ENCODE measurements at regions not wholly inside any gene's neighbourhood (a gene's known extent, or its start where the extent isn't known, plus 50 kb on each side); places are given as distances from the start of the nearest gene placed in this dataset.
"Not testable (repeated sequence)": the region's sequence is repeated elsewhere in the genome, so short reads cannot be mapped to it uniquely, and the experiment has no call there.

DNA sequence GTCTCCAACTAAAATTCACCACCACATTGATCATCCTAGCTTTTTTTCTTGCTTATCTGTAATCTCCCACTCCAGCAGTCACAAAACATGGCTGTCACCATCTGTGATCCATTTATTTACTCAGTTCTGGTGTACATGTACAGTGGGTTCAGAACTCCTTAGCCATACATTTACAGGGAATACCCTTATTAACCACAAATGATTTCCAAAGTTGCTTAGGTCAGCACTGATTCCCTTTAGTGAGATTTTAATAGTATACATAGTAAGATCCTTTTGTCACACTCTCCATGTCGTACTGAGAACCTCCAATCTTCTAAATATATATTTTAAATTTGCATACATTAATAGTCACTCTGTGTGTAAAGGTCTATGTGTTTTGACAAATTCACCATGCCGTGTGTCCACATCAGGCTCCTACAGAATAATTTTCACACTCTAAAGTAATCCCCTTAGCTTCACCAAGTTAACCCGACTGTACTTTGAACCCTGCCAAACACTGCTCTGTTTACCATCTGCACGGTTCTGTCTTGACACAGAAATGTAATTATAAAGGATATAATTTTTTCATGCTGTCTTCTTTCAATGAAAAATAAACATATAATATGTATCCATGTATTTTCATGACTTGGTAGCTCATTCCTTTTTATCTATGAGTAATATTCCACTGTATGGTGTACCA lies 473.6 kb upstream of the ZP4 start:
- no peak for DNase-seq (ENCODE audit: low spot score)

- no peak for DNase-seq (ENCODE audit: low spot score)
These were observed 469.8 kb upstream of the ZP4 start for GRCh38 chr1:238360474-238360873.

DNA sequence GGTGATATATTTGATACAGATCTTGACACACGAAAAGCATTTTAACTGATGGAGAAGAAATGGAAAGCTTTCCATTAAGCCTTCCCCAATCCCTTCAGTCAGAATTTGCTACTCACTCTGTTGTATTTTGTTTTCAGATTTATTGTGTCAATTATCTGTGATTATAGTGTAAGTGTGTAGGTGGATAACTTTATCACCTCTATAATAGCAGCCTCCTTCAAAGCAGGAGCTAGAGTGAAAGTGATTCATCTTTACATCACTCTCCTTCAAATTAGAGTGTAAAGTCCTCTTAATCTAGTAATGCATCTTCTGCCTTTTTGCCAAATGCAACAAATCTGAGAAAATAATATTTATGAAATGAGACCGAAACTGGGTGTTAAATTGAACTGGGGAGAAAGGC lies 459.7 kb upstream of the ZP4 start:
- DNase-seq (ENCODE audit: low spot score), result no peak

- no peak for DNase-seq (ENCODE audit: low spot score)
These were observed 455.6 kb upstream of the ZP4 start for GRCh38 chr1:238346340-238346739.

DNA sequence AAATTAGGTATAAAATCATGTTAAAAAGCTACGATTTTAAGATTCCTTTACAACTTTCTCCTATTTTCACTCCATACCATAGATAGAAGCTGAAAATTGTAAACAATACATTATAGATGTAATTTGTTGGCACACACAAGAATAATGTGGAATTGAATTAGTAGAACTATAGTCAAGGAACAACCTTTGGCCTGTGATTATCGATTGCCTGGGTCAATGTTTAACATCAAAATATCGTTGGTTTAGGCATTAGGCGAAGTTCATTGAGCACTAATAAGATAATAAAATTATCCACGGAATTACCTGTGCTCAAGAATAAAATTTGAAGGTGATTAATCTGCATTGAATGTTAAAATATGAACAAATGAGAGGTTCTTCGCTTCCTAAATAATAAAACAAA lies 455.1 kb upstream of the ZP4 start:
- DNase-seq (ENCODE audit: low spot score), result no peak

GRCh38 chr1:238343852-238344251 lies 453.1 kb upstream of the ZP4 start:
- no peak for DNase-seq (ENCODE audit: low spot score)

DNA sequence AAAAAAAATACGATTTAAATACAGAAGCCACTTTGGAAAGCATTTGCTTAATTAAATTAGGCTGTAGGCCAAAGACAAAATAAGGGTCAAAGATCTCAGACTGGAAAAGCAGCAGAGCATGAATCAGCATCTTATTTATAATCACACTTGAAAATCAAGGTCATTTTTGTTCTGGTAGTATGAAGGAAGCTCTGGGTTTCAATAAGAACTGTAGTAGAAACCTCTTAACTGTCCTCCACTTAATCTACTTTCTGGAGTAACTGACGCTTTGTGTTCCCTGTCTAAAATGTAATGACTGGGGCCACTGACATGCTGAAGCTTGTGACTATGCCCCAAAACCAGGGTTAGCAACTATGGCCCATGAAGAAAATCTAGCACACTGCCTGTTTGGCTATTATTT lies 450.7 kb upstream of the ZP4 start:
- no peak for DNase-seq (ENCODE audit: low spot score)

DNA sequence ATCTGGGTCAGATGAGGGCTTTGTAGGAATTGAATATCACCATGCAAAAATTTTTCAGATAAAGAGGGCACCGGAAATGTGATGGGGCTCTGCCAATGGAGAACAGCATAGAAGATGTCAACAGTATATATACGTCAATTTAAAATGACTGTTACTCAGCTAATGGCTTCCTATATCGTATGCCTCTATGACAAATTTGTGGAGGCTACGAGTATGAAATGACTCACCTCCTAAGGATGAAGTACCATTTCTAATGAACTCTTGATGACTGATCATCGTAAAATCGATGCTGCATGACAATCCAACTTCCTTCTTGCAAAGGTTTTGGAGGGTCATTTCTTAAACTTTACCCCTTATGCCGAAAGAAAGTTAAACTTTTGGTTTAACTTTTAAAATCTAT lies 450.3 kb upstream of the ZP4 start:
- DNase-seq (ENCODE audit: low spot score), result peak; percentile 78

- DNase-seq (ENCODE audit: low spot score), result peak; percentile 63
These were observed 445.8 kb upstream of the ZP4 start for GRCh38 chr1:238336531-238336930.

GRCh38 chr1:238334170-238334569 lies 443.4 kb upstream of the ZP4 start:
- no peak for DNase-seq (ENCODE audit: low spot score)

DNA sequence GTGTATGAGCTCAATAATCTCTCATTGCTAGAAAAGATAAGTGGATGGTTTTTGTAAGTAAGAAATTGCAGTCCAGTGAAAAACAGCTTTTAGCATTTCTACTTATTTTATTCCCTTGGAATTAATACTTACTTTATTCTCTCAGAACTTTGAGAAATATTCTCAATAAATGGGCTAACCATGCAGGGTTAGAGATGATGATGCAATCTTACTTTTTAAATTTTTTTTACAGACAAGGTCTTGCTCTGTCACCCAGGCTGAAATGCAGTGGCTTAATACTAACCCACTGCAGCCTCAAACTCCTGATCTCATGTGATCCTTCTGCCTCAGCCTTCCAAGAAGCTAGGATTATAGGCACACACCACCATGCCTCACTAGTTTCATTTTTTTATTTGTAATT lies 440.8 kb upstream of the ZP4 start:
- DNase-seq (ENCODE audit: low spot score), result no peak

DNA sequence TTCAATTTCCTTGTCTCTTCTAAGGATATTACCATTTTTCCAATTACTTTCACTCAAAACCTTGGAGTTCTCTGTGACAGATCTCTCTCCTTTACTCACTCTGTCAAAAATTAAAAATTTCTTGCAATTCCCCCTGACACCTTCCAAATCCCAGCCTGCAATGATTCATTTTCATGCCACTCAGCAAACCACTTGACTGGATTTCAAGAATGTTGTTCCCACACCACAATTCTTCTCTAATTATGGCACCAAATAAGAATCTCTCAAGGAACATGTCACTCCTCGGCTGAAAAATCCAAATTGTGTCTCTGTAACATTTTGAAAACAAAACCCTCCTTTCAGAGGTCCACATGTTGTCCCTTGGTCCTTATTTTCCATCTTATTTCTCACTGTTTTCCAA lies 438.9 kb upstream of the ZP4 start:
- peak; percentile 80 for DNase-seq (ENCODE audit: low spot score)

DNA sequence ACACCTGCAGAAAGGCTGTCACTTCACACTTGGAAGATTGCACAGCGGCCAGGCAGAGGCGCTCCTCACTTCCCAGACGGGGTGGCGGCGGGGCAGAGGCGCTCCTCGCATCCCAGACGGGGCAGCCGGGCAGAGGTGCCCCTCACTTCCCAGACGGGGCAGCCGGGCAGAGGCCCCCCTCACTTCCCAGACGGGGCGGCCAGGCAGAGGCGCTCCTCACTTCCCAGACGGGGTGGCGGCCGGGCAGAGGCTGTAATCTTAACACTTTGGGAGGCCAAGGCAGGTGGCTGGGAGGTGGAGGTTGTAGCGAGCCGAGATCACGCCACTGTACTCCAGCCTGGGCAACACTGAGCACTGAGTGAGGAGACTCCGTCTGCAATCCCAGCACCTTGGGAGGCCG lies 436.3 kb upstream of the ZP4 start:
- not testable (repeated sequence) for DNase-seq (ENCODE audit: low spot score)

DNA sequence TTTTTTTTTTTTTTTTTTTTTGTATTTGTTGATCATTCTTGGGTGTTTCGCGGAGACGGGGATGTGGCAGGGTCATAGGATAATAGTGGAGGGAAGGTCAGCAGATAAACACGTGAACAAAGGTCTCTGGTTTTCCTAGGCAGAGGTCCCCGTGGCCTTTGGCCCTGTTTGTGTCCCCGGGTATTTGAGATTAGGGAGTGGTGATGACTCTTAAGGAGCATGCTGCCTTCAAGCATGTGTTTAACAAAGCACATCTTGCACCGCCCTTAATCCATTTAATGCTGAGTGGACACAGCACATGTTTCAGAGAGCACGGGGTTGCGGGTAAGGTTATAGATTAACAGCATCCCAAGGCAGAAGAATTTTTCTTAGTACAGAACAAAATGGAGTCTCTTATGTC lies 435.8 kb upstream of the ZP4 start:
- DNase-seq (ENCODE audit: low spot score), result peak; percentile 31

DNA sequence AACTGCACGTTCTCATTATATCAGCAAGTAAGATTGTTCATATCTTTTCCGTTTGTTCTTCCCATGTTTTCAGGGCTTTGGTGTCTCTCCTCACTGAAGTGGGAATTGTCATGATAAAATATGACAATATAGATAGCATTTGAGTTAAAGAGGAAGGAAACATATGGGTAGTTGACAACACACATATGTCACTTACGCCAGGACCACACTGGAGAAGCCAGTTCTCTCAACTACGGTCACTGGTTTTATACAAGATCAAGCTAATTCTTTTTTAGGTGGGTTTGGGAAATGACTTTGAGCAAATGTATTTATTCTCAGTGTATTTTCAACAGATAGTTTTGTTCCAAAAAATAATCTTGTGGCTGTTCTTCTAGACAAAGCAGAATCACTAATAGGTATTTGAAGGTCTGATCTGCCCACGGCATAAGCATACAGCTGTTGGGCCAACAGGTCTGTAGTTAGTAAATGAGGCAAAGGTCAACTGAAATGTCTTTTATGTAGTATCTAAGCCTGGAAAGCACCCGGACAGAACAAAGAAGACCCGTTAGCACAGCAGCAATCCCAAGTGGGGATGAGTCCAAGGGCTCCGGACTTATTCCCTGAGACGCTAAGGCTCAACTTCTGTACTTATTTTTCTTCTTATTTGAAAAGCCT lies 433.6 kb upstream of the ZP4 start:
- DNase-seq (ENCODE audit: low spot score), result no peak

DNA sequence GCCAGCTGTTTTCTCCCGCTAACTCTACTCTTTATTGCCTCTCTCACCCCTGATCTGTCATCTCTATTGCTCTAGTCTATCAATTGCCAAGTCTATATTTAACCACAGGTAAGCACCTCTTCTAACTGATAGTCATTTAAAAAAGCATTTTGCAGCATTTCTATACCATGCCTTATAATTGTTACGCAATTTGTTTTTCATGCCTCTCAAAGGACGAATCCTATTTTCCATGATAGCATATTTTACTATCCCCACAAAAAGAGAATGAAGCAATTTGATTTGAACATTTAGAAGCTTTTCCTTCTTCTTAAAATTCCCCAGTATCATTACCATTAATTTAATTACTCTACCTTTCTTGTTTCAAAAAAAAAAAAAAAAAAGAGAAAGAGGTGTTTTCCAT lies 432.8 kb upstream of the ZP4 start:
- DNase-seq (ENCODE audit: low spot score), result no peak

DNA sequence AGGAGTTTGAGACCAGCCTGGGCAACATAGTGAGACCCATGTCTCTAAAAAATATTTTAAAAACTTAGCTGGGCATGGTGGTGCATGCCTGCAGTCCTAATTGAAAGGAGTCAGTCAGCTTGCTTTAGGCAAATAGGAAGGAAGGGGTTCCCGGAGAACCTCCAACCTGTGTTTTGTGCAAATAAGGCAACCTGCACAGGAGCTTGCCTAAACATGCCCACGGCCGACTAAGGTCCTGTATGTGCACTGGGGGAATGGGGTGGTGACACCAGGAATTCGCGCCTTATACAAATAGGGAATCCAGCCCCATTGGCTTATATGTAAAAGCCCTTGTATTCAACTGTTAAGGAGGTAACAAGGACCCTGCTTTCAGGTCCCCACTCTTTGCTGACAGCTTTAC lies 429.2 kb upstream of the ZP4 start:
- DNase-seq (ENCODE audit: low spot score), result no peak

DNA sequence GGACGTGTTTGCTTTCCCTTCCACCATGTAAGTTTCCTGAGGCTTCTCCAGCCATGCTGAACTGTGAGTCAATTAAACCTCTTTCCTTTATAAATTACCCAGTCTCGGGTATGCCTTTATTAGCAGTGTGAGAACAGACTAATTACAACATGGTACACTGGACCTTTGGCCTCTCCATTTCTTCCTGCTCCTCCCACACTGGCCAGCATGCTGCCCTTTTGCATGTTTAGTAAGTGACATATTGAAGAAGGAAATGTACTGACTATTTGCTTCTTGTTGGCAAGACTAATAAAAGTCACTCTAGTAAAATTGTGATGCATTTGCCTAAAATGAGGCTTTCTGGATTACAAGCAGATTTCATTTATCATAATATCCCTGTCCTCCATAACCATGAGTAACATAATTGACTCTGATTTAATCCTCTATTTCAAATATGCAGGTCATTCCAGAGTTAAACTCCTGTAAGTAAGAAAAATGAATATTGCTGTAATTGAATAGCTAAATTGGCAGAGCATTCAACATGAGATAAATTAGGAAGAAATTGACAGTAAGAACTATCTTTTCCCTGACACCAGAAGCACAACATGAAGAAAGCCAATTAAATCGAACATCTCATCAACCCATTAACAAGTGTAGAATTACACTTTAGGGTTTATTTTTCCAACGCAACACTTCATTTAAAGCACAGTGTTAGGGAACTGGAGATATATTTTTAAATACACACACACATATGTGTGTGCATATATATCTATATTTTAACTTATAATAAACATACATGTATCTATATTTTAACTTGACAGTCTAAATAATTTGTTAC lies 427.8 kb upstream of the ZP4 start:
- DNase-seq (ENCODE audit: low spot score), result no peak

DNA sequence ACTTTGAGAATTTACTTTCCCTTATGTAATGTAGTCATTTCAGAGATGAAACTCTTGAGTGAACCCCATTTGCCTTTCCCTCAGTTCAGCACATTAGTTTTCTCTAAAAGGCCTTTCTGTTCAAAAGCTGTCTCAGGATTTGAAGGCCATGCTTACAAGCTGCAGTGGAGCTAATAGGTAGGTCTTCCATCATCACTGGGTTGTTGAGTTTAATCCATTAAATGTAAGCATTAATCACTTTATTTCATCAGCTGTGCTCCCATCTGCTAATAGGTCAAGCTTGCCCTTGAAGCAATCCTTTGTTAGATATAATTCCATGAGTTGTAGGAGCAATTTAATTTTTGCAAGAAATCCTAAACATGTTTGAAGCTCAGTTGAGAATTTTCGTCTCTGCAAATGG lies 422.2 kb upstream of the ZP4 start:
- DNase-seq (ENCODE audit: low spot score), result no peak

GRCh38 chr1:238306411-238306810 lies 415.7 kb upstream of the ZP4 start:
- DNase-seq (ENCODE audit: low spot score), result no peak

DNA sequence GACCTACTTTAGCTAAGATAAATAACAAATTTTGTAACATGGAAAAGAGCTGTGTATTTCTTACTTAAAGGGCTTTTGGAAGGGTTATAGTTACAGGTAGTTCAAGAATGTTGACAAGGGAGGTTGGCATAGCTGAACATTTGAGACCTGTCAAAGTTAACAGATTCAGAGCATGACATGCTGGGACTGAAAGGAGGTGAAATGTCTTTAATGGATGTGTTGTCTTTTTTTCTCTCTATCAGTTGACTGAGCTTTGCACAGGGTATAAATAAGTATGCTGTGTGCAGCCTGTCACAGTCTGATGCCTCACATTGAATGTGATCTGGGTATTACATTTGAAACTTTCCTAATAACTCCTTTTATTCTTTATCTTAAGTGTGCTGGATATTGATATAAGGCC lies 411.9 kb upstream of the ZP4 start:
- DNase-seq (ENCODE audit: low spot score), result no peak

DNA sequence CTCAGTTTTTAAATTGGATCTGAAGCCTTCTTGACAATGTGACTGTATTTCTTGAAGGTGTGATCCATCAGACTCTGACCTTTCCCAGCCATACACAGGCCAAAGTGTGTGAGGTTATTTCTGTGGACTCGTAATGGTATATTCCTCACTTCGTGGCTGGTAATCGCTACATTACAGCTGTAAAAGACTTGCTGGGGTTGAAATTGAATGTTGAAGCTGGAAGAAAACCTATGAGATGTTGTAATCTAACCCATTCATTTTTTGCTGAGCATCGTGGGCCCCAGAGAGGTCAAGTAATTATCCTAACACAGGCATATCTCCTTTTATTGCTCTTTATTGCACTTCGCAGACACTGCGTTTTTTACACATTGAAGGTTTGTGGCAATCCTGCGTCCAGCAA lies 405.6 kb upstream of the ZP4 start:
- no peak for DNase-seq (ENCODE audit: low spot score)

DNA sequence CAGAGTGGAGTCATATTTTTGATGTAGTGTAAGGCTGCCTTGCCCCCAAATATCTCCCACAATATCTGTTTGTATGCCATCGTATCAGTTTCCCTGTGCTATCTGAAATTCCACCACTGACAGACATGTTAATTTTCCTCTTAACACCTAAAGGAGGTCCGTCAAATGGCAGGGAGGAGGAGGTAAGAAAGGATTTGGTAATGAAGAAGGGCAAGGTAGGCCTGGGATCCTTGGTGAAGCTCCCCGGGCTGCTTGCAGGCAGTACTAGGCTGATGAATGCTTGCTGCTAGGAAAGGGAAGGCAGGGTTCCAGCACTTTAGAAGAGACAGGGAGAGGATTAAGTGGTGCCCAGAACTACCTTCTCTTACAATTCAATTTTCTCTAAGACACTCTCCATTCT lies 402.4 kb upstream of the ZP4 start:
- no peak for DNase-seq (ENCODE audit: low spot score)
